HG03025 (cell line): ENCODE measurements at regions not wholly inside any gene's neighbourhood (a gene's known extent, or its start where the extent isn't known, plus 50 kb on each side); places are given as distances from the start of the nearest gene placed in this dataset.

Source experiments
- ATAC-seq: cut with Tn5 transposase; IDR thresholded peaks from one replicate; pipeline ENCODE4 v1.9.1; 2021; ENCODE audit warnings: mild to moderate bottlenecking, moderate library complexity; ENCODE audit not compliant: unreplicated experiment, low FRiP score

DNA sequence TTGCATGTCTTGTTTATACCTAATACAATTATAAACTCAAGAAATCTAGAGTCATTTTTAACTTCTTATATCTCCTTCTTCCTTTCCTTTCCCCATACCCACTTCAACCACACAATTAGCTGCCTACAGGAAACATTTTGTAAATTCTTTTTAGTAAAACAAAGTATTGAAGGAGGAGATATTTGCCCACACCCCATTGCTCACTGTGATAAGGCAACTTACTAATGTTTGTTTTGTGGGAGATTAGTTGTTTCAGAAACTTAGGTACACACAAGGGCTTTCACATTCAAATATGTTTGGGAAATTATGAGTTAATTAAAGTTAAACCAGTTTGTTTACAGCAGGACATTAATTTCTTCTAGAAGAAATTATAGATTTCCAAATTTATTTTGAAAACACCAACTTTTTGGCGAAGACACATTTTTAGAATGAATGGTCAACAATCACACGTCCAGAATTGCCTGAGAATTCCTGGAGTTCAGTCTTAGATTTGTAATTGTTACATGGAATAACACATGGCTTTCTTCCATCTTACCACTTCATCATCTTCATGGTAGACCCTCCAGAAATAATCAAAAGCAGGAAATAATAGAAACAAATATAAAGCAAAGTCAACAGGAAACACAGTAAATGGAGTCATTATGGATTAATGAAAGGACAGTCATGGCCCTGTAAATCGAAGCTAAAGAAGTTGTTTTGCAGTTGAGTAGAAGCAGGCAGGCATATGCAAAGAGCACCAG, 62.5 kb upstream of the RAB27B start:
- ATAC-seq: no peak

DNA sequence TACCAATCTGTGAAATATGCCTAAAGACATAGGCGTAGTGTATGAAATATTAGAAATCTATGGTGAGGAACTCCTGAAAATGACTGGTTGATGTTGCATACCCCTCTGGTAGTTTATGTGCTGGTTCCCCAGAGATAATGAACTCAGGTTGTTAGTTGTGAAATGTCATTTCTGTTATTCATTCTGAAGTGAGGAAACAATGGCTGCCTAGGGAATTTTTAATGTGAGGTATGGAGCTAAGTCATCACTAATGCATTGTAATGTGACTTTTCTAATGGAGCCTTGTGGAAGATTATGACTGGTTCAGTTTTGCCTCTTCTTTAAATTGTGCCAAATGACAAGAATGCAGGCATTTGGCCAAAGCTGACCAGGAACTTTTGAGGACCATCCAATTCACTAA, 61.6 kb upstream of the RAB27B start:
- no peak for ATAC-seq

DNA sequence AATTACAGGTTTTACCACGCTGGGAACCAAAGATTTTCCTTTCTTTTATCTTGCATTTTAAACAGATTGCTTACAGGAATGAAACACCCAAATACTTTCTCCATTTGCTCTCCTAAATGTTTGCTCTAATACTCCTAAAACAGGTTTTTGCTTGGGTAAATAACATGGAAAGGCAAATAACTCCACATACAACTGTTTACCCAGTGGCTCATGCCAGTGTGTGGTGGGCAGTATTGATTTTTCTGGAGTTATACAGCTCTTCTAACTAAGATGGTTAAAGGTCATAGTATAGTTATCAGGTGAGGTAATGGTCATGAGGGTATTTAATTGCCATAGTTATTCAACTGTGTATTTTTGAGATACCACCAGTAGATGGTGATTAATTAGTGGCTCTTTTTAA, 61.2 kb upstream of the RAB27B start:
- no peak for ATAC-seq

DNA sequence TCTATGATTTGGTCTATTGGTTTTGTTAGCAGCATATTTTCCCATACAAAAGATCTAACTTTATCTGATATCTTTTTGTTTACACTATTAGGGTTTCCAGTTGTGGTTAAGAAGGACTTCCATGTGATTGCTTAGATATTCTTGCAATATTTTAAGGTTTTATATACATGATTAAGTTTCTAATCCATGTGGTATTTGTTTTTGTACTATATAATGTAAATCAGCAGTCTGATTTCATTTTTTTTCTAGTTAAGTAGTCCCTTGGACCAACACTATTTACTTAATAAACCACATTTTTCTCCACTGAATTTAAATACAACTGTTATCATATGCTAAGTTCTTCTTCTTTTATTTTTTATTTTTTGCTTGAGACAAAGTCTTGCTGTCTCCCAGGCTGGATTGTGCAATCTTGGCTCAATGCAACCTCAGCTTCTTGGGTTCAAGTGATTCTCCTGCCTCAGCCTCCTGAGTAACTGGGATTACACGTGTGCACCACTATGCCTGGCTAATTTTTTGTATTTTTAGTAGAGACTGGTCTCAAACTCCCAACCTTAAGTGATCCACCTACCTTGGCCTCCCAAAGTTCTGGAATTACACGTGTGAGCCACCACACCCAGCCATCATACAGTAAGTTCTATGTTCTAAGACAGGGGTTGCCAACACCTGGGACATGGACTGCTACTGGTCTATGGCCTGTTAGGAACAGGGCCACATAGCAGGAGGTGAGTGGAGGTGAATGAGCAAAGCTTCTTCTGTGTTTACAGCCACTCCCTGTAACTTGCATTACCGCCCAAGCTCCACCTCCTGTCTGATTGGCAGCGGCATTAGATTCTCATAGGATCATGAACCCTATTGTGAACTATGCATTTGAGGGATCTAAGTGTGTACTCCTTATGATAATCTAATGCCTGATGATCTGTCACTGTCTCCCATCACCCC, 58.5 kb upstream of the RAB27B start:
- no peak for ATAC-seq

DNA sequence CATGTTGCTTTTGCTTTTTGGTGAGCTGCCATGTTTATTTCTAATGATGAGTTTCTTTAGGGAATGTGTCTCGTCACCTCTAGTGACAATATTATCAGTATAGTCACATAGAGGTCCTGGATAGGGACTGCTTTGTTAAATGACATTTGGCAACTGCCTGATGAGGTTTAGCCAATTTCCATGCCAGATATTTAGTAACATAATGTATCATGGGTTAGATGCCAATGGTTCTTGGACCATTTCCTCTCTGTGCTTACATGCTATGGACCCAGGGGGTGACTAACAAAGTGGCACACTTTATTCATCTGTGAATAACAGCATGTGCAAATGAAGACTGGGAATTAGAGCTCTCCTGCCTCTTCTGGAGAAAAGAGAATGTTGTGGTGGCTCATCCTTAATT, 56.2 kb upstream of the RAB27B start:
- ATAC-seq: no peak

DNA sequence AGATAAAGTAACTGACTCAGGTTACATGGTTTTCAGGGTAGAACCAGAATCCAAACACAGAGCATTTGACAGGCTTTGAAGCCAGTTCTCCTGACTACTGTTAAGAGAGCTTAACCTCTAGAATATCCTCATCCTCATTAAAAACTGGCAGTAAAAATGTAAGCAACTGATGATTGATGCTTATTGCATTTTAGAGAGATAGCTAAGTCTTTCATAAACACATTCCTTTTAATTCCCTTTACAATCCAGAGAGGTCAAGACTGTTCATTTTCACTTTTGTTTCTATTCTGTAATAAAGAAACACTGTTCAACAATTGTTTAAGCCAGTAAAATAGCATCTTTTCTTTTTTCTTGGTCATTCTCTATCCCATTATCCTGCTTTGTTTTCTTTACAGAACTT, 53.9 kb upstream of the RAB27B start:
- no peak for ATAC-seq

DNA sequence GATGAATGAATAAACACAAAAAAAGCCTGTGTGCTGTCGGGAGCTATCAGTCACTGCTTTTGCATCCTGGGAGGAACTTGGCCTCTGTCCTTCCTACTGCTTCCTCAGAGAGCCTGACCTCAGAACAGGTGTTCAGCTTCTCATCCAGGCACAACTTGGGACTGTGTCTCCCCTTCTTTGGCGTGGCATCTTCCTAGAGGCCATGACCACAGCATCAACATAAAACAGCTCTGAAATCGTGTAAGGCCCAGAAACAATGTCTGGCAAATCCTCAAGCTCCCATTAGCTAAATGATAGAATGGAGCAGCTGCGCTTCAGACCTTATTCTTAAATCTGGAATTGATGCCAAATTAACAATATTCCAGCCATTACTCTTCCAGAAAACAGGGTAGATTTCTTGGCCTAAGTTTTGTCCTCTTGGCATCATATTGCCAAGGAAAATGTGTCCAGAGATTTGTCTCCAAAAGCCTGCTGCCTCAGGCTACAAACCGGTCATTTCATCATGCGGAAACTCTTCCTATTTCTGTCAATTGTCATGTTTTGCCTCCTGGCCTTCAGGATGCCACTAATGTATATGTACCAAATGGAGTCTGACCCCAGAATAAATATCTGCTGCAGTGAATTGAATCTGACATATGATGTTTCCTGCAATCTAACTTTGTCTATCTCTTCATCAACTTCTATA, 53.2 kb upstream of the RAB27B start:
- ATAC-seq: no peak

DNA sequence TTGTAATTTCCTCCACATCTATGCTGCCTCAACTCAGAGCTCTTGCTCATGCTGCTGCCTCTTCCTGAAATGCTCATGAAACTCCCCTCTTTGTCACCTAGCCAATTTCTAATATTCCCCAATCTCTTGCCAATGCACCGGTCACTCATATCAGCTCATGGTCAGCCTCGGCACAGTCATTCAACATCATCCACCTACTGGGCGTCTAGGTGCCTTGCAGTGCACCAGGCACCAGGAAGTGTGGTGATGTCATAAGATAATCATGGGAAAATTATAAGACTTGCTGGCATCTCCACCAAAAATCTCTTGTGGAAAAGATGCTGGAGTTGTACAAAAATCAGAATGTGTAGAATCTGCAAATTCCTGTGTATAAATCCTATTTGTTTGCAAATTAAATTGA, 52.6 kb upstream of the RAB27B start:
- no peak for ATAC-seq

DNA sequence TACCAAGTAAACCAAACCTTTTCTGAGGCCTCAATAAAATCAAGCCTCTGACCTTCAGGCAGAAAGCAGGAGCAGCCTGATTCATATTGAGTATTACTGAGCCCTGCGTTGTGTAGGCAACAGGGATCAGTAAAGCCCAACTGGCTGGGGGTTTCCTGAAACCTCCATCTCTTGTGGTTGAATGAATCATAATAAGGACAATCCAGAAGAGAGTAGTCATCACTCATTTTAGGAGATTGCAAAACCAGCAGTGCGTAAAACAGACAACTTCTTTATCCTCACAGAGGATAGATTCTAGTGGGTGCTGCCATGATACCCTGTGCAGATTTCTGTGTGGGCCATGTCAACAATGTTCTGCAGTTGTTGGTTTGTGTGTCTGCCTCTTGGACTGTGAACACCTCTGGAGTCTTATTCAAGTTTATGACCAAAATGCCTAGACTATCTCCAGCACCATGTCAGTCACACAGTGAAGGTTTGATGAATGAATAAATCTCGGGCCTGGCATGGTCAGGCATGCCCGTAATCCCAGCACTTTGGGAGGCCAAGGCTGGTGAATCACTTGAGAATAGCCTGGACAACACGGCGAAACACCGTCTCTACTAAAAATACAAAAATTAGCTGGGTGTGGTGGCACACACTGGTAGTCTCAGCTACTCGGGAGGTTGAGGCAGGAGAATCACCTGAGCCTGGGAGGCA, 51.8 kb upstream of the RAB27B start:
- no peak for ATAC-seq

DNA sequence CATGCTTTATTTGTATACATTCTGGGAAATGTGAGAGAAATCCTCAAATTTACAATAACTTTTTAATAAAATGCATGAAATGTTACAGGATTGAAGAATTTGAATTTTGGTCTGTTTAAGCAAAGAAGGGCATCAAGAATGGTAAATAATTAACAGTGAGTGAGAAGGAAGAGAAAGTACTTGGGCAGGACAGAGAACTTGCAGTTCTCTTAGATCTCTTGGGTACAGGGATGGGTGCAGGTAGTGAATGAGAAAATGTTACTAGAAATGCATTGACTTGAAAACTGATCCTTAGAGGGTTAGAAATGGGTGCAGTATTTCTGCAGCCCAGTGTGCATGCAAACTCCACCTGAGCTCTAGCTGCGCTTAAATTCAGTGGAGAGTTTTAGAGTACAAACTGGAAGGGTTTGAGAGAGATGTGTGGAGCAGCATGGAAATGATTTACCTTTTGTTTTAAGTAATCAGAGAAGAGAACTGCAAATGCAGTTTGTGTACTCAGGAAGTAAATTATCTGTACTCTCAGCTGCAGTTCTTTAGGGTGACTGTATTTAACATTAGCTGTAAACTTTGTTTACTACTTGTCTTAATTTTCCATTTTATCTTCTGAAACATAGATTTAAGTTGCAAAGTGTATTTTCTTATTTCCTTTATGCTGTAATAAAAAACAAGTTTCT, 51.0 kb upstream of the RAB27B start:
- no peak for ATAC-seq

DNA sequence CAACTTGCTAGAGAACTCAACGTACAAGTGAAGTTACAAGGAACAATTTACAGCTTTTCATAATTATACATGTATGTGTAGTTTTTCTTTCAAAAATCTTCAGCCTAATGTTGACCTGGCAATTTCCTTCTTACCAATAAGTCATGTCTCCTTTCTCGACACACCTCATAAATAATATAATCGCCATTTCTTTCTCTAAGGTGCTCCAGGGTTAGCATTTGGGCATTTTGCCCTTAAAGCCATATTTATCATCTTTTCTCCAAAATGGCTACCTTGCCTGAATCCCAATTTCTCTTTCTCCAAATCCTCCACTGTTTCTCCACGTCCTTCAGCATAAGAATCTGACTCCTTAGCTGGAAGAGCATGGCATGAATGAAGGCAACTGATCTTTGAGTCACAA, 50.3 kb upstream of the RAB27B start:
- ATAC-seq: no peak
